H9 (cell line): ENCODE measurements at regions not wholly inside any gene's neighbourhood (a gene's known extent, or its start where the extent isn't known, plus 50 kb on each side); places are given as distances from the start of the nearest gene placed in this dataset.

ENCODE experiments used
- DNase-seq: peaks from one replicate; pipeline ENCODE4 v3.0.0-alpha.2; 2017
- H2AFZ ChIP-seq: one replicate; pipeline ENCODE4 v1.6.1; 2013; ENCODE audit warnings: mild to moderate bottlenecking, low read length, control low read depth, moderate library complexity
- H2AK5ac ChIP-seq: 2 replicates; pipeline ENCODE4 v1.6.1; 2013; ENCODE audit warnings: low read length, control low read depth, mixed read lengths; ENCODE audit not compliant: insufficient read length
- H2BK120ac ChIP-seq: one replicate; pipeline ENCODE4 v1.6.1; 2013; ENCODE audit warnings: low read depth, mild to moderate bottlenecking, low read length, control low read depth, inconsistent platforms; ENCODE audit not compliant: poor library complexity, severe bottlenecking
- H2BK12ac ChIP-seq: 2 replicates; pipeline ENCODE4 v1.6.1; 2013; ENCODE audit warnings: low read length, control low read depth, mixed read lengths, low read depth; ENCODE audit not compliant: insufficient read length
- H2BK15ac ChIP-seq: 2 replicates; pipeline ENCODE4 v1.6.1; 2013; ENCODE audit warnings: low read depth, low read length, control low read depth
- H2BK20ac ChIP-seq: one replicate; pipeline ENCODE4 v1.6.1; 2013; ENCODE audit warnings: low read depth, mild to moderate bottlenecking, low read length, control low read depth, inconsistent platforms; ENCODE audit not compliant: poor library complexity, severe bottlenecking
- H2BK5ac ChIP-seq: 2 replicates; pipeline ENCODE4 v1.6.1; 2013; ENCODE audit warnings: low read length, control low read depth, mixed read lengths; ENCODE audit not compliant: insufficient read length
- H3K14ac ChIP-seq: 2 replicates; pipeline ENCODE4 v1.6.1; 2013; ENCODE audit warnings: low read length, control low read depth; ENCODE audit not compliant: insufficient read depth
- H3K18ac ChIP-seq: 2 replicates; pipeline ENCODE4 v1.6.1; 2013; ENCODE audit warnings: low read depth, mild to moderate bottlenecking, mixed read lengths, low read length, control low read depth; ENCODE audit not compliant: insufficient read length
- H3K23ac ChIP-seq: 2 replicates; pipeline ENCODE4 v1.6.1; 2013; ENCODE audit warnings: low read length, control low read depth, mixed read lengths, low read depth; ENCODE audit not compliant: insufficient read length
- H3K23me2 ChIP-seq: 2 replicates; pipeline ENCODE4 v1.6.1; 2013; ENCODE audit warnings: low read depth, mild to moderate bottlenecking, mixed read lengths, low read length, control low read depth; ENCODE audit not compliant: insufficient read length, poor library complexity, severe bottlenecking
- H3K27ac ChIP-seq: 2 replicates; pipeline ENCODE4 v1.5.1; 2013; ENCODE audit warnings: low read length, control low read depth, mixed read lengths, low read depth; ENCODE audit not compliant: insufficient read length
- H3K27me3 ChIP-seq: 2 replicates; pipeline ENCODE4 v1.6.1; 2013; ENCODE audit warnings: low read length, control low read depth, inconsistent platforms; ENCODE audit not compliant: insufficient read depth
- H3K4ac ChIP-seq: 2 replicates; pipeline ENCODE4 v1.6.1; 2013; ENCODE audit warnings: low read depth, mild to moderate bottlenecking, control low read depth, inconsistent platforms, low read length, moderate library complexity
- H3K4me1 ChIP-seq: 2 replicates; pipeline ENCODE4 v1.6.1; 2013; ENCODE audit warnings: low read length, control low read depth, inconsistent platforms; ENCODE audit not compliant: insufficient read depth
- H3K4me2 ChIP-seq: 2 replicates; pipeline ENCODE4 v1.6.1; 2013; ENCODE audit warnings: low read length, control low read depth, mixed read lengths; ENCODE audit not compliant: insufficient read length, insufficient read depth
- H3K56ac ChIP-seq: 2 replicates; pipeline ENCODE4 v1.6.1; 2013; ENCODE audit warnings: low read depth, mild to moderate bottlenecking, mixed read lengths, low read length, control low read depth; ENCODE audit not compliant: insufficient read length
- H3K79me1 ChIP-seq: 2 replicates; pipeline ENCODE4 v1.6.1; 2013; ENCODE audit warnings: low read depth, mild to moderate bottlenecking, moderate library complexity, low read length, control low read depth, inconsistent platforms; ENCODE audit not compliant: insufficient read depth, poor library complexity, severe bottlenecking
- H3K79me2 ChIP-seq: 2 replicates; pipeline ENCODE4 v1.6.1; 2013; ENCODE audit warnings: low read length, control low read depth, inconsistent platforms; ENCODE audit not compliant: insufficient read depth
- H3K9ac ChIP-seq: 2 replicates; pipeline ENCODE4 v1.6.1; 2013; ENCODE audit warnings: low read length, control low read depth, mixed read lengths; ENCODE audit not compliant: insufficient read length; ENCODE audit errors: extremely low read depth
- H3K9me3 ChIP-seq: one replicate; pipeline ENCODE4 v1.6.1; 2013; ENCODE audit warnings: low read depth, low read length, inconsistent platforms; ENCODE audit not compliant: control insufficient read depth
- H3T11ph ChIP-seq: one replicate; pipeline ENCODE4 v1.6.1; 2013; ENCODE audit warnings: mild to moderate bottlenecking, low read length, control low read depth, inconsistent platforms
- H4K20me1 ChIP-seq: one replicate; pipeline ENCODE4 v1.6.1; 2013; ENCODE audit not compliant: control insufficient read depth, insufficient read length, insufficient read depth
- H4K5ac ChIP-seq: 2 replicates; pipeline ENCODE4 v1.6.1; 2013; ENCODE audit warnings: low read depth, mild to moderate bottlenecking, mixed read lengths, low read length, control low read depth; ENCODE audit not compliant: insufficient read length
- H4K8ac ChIP-seq: replicated peaks from 2 replicates; pipeline ENCODE4 v1.6.1; 2013; ENCODE audit warnings: low read length, control low read depth, mixed read lengths, low read depth; ENCODE audit not compliant: insufficient read length
- H4K91ac ChIP-seq: 2 replicates; pipeline ENCODE4 v1.6.1; 2013; ENCODE audit warnings: low read depth, mild to moderate bottlenecking, moderate library complexity, mixed read lengths, low read length, control low read depth; ENCODE audit not compliant: insufficient read length
- H3K27ac Mint-ChIP-seq, 3 experiments: 2 replicates in 2 of 3; 3 replicates in 1 of 3; pipeline ENCODE4 v1.8.0; 2020 to 2021; ENCODE audit warnings: mixed read lengths in 3 of 3, mild to moderate bottlenecking in 1 of 3, moderate library complexity in 1 of 3
- H3K27me3 Mint-ChIP-seq: 2 replicates; pipeline ENCODE4 v1.8.0; 2021; ENCODE audit warnings: low read depth, mild to moderate bottlenecking, moderate library complexity, mixed read lengths
- H3K36me3 Mint-ChIP-seq, 3 experiments: 2 replicates in 2 of 3; 3 replicates in 1 of 3; pipeline ENCODE4 v1.8.0; 2020 to 2021; ENCODE audit warnings: low read depth in 3 of 3, mixed read lengths in 3 of 3; ENCODE audit not compliant: insufficient read depth in 1 of 3
- H3K4me1 Mint-ChIP-seq, 2 experiments: 2 replicates each; pipeline ENCODE4 v1.8.0; 2020; ENCODE audit warnings: mixed read lengths in 2 of 2
- H3K4me3 Mint-ChIP-seq, 2 experiments: 2 replicates in 1 of 2; 3 replicates in 1 of 2; pipeline ENCODE4 v1.8.0; 2020 to 2021; ENCODE audit warnings: mild to moderate bottlenecking in 2 of 2, mixed read lengths in 2 of 2, moderate library complexity in 1 of 2
- H3K9me3 Mint-ChIP-seq, 2 experiments: 2 replicates in 1 of 2; 3 replicates in 1 of 2; pipeline ENCODE4 v1.8.0; 2020; ENCODE audit warnings: mild to moderate bottlenecking in 2 of 2, mixed read lengths in 2 of 2, moderate library complexity in 1 of 2
- CTCF ChIP-seq: fragments of 200-600 bp; sonication (generic); conservative IDR thresholded peaks from 3 replicates; pipeline ENCODE4 v1.8.0; 2021; ENCODE audit warnings: antibody characterized with exemption, mild to moderate bottlenecking

- Histone ChIP-seq H3K79me1 (no peaks in the 10 kb centered on the region), H3K4ac (no peak overlapping the region), H2BK120ac (no peak overlapping the region), H3K4me1 (no peaks in the 10 kb centered on the region; the same call in 1 of the 2 replicates), H3K9ac (no peak overlapping the region), H3K9me3 (no peaks in the 10 kb centered on the region), H4K20me1 (no peaks in the 10 kb centered on the region), H2AK5ac (no peak overlapping the region), H3K79me2 (no peaks in the 10 kb centered on the region), H4K5ac (no peak overlapping the region), H3K18ac (no peak overlapping the region), H3K23ac (no peak overlapping the region), H4K91ac (no peak overlapping the region), H3K14ac (no peak overlapping the region), H3K56ac (no peak overlapping the region), H3K27ac (no peak overlapping the region), H2BK15ac (no peak overlapping the region), H4K8ac (no peak overlapping the region), H3K23me2 (no peaks in the 10 kb centered on the region), H2AFZ (no peak overlapping the region), H3K4me2 (no peak overlapping the region), H2BK20ac (no peak overlapping the region), H2BK5ac (no peak overlapping the region), H3T11ph (no peak overlapping the region), H3K27me3 (no peaks in the 10 kb centered on the region), H2BK12ac (no peak overlapping the region)
- no peaks in the 10 kb centered on the region for H3K27me3 Mint-ChIP-seq
- H3K36me3 Mint-ChIP-seq: peaks cover 0 to 3% (median 0%) of the 10 kb centered on the region in 3 experiments; a peak in 3 of 7 replicates
- H3K9me3 Mint-ChIP-seq: peaks cover 4 to 8% of the 10 kb centered on the region in 2 experiments; a peak in 3 of 5 replicates
- H3K4me3 Mint-ChIP-seq: no peak overlapping the region
- H3K27ac Mint-ChIP-seq: no peak overlapping the region
- no peak for TF ChIP-seq CTCF
- no peak for DNase-seq
- peaks cover 6 to 14% of the 10 kb centered on the region in 2 experiments for H3K4me1 Mint-ChIP-seq
Observed at GRCh38 chr12:68480526-68480925, 130.2 kb upstream of the RAP1B start.
